NCI-H1436 (cell line): ENCODE measurements at regions not wholly inside any gene's neighbourhood (a gene's known extent, or its start where the extent isn't known, plus 50 kb on each side); places are given as distances from the start of the nearest gene placed in this dataset.
"Not testable (repeated sequence)": the region's sequence is repeated elsewhere in the genome, so short reads cannot be mapped to it uniquely, and the experiment has no call there.

Source experiments
- DNase-seq: peaks from one replicate; lab custom pipeline; 2025; lab: John Stamatoyannopoulos, UW

DNA sequence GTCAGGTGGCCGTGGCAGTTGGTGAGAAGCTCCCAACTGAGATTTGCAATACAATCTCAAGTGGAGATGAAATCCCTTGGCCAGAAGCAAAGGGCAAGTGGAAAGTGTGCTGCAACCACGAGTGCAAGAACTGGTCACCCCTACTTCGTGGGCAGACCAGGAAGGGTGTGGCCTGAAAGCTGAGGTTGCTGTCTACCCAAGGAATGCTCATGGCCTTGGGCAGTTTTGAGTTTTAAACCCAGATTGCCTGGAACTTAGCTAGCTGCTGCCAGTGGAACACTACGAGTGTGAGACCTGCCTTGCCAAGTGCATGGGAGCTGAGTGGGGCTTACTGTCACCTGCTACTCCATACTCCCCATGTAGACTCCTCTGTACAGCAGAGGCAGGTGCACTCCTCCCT is 113.3 kb upstream of the FAT3 start:
- no peak for DNase-seq

DNA sequence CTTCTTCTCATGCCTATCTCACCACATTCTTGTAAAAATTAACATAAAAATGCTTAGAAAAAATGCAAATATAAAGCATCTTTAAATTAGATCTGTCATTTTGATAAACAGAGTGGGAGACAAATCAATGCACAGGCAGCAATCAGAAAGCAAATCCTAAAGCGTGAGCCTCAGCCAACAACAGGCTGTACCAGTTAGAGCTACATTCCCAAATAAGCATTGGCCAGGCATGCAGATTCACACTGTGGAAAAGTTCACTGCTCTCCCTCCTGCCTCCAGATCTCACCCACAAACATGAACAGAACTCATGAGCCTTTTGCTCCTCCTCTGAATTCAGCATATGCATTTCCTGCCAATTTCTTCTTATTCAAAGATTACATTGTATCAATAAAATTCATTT is 115.2 kb upstream of the FAT3 start:
- DNase-seq: no peak

DNA sequence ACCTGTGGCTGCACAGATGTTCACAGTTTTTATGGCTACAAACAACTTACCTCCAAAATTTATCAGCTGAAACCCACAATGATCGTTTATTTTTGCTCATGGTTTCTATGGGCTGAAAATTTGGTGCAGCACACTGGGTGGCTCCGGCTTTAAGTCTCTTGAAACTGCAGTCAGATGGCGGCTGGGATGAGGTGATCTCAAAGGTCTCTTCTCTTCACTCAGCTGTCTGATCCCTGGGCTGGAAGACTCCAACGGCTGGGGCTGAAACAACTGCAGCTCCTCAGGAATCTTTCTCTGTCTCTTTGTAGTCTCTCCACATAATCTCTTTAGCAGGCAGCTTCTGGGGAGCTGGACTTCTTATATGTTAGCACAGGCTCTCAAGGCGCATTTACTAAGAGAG is 117.3 kb upstream of the FAT3 start:
- DNase-seq: no peak

DNA sequence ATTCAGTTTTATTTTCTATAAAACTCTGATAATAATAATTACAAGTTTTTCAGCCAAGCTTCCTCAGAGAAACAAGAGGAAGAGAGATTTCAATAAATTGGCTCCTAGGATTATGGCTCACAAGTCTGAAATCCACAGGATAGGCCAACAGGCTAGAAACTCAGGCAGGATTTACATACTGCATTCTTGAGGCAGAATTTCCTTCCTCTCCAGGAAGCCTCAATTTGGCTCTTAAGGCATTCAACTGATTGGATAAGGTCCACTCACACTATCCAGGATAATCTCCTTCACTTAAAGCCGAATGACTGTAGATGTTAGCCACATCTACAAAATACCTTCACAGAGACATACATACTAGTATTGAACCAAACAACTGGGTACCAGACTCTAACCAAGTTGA is 120.3 kb upstream of the FAT3 start:
- DNase-seq: no peak

DNA sequence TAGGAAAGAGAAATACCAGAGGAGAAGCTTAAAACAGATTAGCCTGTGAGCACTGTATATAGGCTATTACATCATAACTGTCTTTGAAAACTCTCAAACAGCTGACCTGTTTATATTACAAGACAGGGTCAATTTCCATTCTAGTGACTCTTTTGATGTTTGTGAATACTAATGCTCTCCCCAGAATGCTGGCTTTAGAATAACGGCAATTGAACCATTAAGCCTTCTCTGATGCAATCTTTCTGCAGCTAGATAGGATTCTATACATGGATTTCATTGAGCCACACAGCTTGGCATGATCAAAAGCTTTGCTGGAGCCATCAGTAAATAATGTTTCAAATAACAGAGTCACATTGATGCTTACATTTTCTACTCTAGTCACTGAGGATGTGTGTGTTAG is 122.7 kb upstream of the FAT3 start:
- no peak for DNase-seq

DNA sequence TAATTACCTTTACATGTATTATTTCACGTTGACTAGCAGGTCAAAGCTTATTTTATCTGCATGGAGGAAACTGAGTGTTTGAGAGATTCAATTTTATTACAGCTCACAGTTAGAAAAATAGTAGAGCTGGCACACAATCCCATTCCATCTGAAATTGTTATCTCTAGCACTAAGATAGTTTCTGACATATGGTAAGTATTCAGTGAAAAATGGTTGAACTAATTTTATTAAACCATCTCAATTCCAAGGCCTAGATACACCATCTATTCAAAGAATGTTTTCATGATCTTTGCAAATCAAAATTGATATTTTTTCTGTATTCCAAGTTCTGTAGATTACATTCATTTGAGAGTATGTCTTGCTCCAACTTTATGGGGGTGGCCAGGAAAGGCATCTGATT is 125.4 kb upstream of the FAT3 start:
- no peak for DNase-seq

DNA sequence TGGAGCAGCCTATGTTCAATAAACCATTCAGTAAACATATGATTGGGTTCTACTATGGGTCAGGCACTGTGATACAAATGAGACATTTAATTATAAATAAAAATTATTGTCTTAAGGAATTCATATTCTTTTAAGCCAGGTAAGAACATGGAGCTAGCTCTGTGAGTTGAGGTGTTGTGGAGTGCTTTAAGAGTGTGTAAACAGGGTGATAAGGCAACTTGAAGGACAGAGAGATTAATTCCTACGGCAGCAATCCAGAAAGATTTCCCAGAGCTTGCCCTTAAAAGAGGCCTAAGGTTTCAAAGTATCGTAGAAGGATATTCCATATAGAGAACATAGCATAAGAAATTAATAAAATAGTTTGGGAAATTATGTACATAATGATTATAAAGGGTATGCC is 126.4 kb upstream of the FAT3 start:
- no peak for DNase-seq

DNA sequence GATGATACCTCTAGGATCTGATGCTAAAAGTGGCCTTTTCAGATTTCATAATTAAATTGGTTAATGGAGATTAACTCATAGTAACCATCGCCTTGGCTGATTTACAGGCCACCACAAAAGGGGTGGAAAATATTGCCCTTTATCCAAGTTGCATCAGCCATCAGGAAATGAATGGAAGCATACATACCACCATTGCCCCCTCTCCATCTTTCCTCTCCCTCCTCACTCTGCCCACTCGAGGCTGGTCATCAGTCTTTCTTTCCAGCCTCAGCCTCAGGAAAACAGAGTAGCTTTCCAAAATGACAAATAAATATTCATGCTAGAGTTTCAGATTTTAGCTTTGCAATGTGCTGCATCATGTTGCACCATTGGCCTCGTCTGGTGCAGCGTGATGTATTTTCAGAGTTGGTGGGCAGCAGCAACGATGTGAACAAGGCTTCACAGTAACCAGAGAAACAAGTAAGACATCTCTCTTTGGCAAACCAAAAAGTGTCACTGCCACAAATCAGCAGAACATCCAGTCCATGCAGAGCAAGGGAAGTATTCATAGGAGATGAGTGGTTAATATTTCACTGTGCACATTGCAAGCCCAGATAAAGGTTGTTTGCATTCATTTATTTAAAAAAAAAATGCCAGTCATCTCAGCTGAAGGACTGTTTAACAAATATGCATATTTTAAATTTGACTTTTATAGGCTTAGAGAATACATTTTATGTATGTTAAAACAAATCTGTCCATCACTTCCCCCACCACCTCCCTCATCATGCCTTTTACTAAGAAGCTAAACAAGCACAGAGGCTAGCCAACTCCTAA is 136.7 kb upstream of the FAT3 start:
- no peak for DNase-seq

DNA sequence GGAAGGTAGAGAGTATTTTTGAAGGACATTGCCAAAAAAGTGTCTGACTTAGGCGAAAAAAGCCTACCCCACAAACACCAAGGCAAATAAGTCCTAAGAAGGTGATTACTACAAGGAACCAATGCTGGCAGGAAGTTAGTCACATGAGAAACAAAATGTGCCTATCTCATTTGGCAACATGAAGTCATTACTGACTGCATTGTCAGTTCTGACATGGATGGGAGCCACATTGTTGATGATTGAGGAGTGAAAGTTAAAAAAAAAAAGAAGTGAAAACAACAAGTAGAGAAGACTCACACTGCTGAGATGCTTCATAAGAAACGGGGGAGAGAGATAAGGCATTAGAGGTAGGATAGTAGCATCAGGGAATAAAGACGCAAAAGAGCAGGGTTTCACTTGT is 141.5 kb upstream of the FAT3 start:
- no peak for DNase-seq

DNA sequence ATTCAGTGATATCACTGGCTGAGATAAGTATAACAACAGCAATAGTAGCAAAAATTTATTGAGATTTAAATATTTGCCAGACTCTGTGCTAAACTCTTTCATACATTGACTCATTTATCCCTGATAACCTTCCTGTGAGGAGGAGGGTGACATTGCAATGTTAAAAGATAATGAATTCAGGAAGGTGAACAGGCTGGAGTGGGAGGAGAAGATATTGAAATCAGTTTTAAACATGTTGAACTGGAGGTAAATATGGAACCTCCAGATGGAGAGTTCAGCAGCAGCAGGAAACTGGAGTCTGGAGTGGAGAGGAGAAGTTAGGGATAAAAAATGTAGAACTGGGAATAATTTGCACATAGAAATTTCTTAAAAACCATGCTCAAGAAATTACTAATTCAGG is 142.0 kb upstream of the FAT3 start:
- no peak for DNase-seq

DNA sequence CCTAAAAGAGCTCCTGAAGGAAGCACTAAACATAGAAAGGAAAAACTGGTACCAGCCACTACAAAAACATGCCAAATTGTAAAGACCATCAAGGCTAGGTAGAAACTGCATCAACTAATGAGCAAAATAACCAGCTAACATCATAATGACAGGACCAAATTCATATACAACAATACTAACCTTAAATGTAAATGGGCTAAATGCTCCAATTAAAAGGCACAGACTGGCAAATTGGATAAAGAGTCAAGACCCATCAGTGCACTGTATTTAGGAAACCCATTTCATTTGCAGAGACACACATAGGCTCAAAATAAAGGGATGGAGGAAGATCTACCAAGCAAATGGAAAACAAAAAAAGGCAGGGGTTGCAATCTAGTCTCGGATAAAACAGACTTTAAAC is 150.1 kb upstream of the FAT3 start:
- not testable (repeated sequence) for DNase-seq

DNA sequence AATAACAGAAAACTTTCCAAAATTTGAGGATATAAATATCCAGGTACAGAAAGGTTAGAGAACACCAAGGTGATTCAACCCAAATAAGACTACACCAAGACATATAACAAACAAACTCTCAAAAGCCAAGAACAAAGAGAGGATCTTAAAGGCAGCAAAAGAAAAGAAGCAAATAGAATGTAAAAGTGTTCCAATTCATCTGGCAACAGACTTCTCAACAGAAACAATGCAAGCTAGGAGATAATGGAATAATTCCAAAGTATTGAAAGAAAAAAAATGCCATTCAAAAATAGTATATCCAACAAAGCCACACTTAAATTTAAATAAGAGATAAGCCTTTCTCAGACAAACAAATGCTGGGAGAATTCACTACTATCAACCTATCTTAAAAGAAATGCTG is 153.0 kb upstream of the FAT3 start:
- no peak for DNase-seq

DNA sequence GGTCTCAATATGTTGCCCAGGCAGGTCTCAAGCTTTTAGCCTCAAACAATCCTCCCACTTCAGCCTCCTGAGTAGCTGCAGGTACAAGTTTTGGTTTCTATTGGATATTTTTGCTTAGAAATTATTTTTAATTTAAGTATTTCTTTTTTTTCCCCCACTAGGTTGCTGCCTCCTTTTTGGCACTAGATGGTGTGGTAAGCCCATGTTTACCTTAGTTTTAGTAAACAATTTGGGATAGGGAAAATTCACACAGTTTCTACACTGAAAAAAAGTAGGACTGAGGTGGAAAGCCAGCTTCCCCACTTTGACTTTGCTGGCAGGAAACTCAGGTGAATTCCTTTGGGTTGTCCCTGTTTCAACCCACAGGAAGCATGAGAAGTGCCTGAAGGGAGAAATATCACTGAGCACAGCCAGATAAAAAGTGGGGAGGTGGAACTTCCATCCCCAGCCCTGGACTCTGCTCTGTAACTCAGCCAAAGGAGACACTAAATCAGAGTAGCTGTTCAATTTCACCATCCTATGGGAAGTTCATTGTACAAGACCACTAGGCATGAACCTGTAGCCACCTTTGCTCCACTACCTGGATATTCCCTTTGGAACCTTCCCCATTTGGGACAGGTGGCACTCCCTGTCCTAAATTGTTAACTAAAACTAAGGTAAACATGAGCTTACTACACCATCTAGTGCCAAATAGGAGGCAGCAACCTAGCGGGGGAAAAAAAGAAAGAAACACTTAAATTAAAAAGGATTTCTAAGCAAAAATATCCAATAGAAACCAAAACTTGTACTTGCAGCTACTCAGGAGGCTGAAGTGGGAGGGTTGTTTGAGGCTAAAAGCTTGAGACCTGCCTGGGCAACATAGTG is 154.4 kb upstream of the FAT3 start:
- DNase-seq: no peak

DNA sequence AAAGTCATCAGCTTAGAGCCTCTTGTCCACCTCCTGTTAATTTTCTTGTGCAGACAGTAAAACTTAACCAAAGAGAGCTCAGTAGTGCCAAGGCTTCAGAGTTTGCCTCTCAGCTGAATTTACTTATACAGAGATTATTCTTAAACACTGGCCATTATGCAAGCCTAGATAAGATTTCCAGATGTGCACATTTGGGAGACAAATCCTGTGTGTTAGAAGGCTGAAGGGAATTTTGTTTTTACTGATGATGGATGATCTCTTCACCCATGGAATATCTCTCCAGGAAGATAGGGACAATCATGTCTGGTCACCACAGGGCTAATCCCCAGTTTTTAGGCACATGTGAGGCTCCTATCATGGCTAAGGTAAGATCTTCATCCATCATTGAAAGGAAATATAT is 157.6 kb upstream of the FAT3 start:
- no peak for DNase-seq

DNA sequence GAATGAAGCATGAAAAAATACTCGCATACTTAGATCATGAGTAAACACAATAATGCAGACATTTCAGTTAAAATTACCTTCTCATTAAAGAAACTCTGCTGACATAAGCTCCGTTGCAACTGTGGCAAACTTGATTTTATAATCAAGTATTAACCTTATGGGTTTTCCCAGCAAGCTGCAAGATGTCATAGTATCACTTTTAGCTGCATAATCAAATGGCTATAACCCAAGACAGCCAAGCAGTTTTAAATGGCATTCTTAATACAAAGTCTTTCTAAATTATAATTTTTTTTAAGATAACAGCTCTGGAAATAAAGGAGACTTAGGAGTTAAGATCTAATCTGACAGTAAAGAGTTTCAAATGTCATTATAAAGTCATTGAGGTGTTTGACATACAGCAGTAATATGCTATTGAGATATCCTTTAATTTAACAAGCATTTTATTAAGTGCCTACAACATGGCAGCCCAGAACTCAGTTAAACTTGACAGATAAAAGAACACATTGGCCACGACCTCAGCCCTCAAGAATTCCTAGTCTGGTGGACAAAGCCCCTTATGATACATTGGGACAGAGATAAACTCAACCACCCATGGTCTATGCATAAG is 163.1 kb upstream of the FAT3 start:
- DNase-seq: no peak

DNA sequence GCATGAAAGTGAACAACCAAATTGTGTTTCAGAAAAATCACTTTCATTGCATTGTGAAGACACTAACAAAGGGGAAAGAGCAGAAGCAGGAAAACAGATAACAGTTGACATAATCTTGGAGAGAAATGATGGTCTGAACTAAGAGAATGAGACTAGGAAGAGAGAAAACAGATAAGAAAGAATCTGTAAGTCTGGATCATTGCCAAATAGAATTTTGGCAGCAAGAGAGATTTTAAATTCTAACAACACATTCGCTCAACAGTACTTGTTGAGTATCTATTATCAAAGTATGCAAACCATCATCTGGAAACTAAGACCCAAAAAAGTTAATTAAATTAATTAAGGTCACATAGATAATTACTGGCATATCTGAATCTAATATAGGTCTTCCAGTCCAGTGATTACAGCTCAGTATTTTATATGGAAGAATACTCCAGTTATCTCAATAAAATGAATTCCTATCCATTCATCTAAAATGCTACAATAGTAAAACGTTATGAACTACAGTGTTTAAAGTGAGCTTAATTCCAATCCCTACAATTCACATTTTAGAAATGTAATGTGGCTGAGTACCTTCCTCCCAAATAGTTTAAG is 166.7 kb upstream of the FAT3 start:
- DNase-seq: no peak

DNA sequence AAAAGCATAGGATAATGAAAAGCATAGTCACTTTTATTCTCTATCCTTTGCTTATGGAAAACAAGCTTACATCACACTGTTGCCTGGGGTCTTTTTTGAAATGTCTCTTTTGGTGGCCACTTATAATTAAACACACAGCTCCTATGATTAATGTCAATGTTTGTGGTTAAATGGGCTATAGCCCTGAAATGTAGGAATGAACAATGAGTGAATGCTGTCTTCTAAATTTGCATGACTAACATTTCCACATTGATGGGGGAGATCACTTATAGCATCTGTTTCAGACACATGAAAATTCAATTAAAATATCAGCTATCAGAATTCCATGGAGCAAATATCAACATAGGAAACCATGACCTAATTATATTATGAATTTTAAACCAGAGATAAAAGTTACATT is 171.4 kb upstream of the FAT3 start:
- no peak for DNase-seq

DNA sequence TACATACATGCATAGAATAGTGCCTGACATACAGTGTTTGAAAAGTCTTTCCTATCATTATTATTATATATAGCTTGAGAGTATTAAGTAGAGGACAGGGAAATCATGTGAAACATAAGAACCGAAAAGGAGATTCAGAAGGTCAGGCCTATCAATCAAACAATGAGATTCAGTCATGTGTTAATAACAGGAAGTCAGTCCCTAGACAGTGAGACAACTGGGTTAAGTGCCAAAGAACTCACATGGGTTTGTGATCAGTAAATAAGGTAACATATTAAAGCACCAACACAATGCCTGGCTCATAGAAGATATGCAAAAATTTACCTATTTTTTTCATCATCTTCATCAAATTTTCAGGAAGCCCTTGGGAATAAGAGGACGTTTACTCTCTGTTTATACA is 174.3 kb upstream of the FAT3 start:
- no peak for DNase-seq

DNA sequence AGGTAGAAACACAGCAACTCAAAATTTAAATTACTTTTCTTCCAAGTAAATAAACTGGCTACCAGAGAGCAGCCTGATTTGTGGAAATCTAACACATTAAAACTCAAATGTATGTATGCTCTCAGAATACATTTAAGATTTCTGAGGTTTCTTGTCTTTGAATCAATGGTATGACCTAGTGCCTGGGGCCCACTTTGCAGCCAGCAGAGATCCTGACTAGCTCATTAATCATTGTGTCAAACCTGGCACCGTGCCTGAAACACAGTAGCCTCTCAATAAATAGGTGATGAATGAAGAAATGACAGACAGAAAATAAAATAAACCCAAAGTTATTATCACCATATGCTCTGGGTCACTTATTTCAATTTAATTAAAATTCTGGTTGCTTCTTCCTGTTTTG is 176.2 kb upstream of the FAT3 start:
- no peak for DNase-seq

DNA sequence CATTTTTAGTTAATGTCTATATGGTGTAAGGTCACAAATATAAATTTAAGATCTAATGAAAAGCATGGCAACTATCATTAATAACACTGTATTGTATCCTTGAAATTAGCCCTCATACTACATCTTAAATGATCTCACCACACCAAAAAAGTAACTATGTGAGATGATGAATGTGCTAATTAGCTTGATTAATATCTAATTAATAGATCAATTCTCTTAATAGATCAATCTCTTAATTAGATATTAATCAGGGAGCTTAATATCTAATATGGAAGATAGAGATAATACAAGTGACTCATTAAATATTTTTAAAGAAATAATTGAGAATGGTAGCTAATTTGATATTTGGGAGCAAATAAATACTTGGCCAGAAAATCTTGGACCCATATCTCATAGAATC is 178.5 kb upstream of the FAT3 start:
- no peak for DNase-seq

DNA sequence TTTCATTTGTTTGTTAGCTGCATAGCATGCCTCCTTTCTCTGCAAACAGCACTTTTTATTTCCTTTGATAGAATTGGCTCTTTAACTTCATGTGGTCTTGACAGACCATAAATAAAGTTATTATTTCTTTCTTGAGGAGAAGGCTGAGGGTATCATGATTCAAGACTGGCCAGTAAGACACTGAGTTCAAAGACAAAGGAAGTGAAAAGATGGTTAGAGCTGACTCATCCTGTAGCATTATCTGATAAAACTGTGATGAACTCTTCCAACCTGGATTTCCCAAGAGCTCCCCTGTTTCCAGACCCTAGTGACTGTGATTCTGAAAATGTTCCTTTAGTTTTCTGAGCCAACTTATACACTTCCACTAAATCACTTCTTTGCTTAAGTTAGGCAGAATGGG is 179.3 kb upstream of the FAT3 start:
- DNase-seq: no peak

DNA sequence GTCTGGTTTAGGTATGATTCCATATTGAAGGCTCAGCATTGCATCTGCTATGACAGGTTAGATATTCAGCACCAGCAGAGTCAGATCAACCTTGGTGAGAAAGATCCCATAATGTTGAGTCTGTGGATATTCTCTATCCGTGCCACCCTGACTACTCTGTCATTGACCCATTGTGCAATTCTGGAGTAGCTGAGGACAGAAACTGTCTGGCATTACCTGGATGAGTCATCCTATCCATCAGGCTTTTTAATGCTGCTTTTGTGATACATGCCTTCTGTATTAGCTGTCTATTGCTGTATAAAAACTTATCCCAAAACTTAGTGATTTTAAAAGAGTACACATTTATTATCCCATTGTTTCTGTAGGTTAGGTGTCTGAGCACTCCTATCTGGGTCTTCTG is 189.1 kb upstream of the FAT3 start:
- DNase-seq: no peak

DNA sequence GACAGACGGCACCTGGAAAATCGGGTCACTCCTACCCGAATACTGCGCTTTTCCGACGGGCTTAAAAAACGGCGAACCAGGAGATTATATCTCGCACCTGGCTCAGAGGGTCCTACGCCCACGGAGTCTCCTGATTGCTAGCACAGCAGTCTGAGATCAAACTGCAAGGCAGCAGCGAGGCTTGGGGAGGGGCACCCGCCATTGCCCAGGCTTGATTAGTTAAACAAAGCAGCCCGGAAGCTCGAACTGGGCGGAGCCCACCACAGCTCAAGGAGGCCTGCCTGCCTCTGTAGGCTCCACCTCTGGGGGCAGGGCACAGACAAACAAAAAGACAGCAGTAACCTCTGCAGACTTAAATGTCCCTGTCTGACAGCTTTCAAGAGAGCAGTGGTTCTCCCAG is 197.5 kb upstream of the FAT3 start:
- DNase-seq: not testable (repeated sequence)
